ENCODE measurements at regions not wholly inside any gene's neighbourhood (a gene's known extent, or its start where the extent isn't known, plus 50 kb on each side); places are given as distances from the start of the nearest gene placed in this dataset.

GRCh38 chrX:26586570-26586969 lies 370.6 kb downstream of the MAGEB5 start:
- TF ChIP-seq CTCF (IDR thresholded peaks at IDR 0.05), result no peak
- TF ChIP-seq ZFX (IDR thresholded peaks at IDR 0.05; ENCODE audit: borderline replicate concordance), result no peak
